ENCODE measurements at regions not wholly inside any gene's neighbourhood (a gene's known extent, or its start where the extent isn't known, plus 50 kb on each side); places are given as distances from the start of the nearest gene placed in this dataset.

- ChIA-PET POLR2A (no interaction called here), CTCF (interaction anchor here (0.6 to 0.7 kb wide), 2 partner anchors 82 to 867 kb away, joined by 3 to 4 read pairs; no protein-coding TSS in a partner anchor)
- no peaks in the 10 kb centered on the region for H3K4me1 ChIP-seq (ENCODE audit: control insufficient read depth, insufficient read depth, low read length)
- H3K36me3 ChIP-seq (ENCODE audit: control insufficient read depth in 2 of 2, insufficient read depth in 1 of 2, low read length in 2 of 2) = no peaks in the 10 kb centered on the region
- H3K4me3 ChIP-seq (ENCODE audit: low read depth, low read length) = no peak overlapping the region
- H3K27ac ChIP-seq (ENCODE audit: extremely low read depth, low read depth, low read length) = no peak overlapping the region
- no peaks in the 10 kb centered on the region for H3K9me3 ChIP-seq (ENCODE audit: control insufficient read depth, insufficient read depth, low read depth, low read length)
- no peak for TF ChIP-seq ZNF341 (tag by site-specific recombination; IDR thresholded peaks at IDR 0.05; ENCODE audit: low read depth)
- no peak for TF ChIP-seq ZNF280D (tag by site-specific recombination; IDR thresholded peaks at IDR 0.05)
- no peak for TF ChIP-seq TCF7L2 (IDR thresholded peaks at IDR 0.05; ENCODE audit: borderline replicate concordance, low read depth, low read length)
- TF ChIP-seq ZBTB1 (tag by site-specific recombination; IDR thresholded peaks at IDR 0.05) = no peak
- TF ChIP-seq ZSCAN5A (tag by site-specific recombination; IDR thresholded peaks at IDR 0.05) = no peak
- TF ChIP-seq ZNF555 (tag by site-specific recombination; conservative IDR thresholded peaks at IDR 0.05) = no peak
- TF ChIP-seq ZNF473 (tag by site-specific recombination; IDR thresholded peaks at IDR 0.05) = no peak
- TF ChIP-seq ZNF654 (tag by site-specific recombination; IDR thresholded peaks at IDR 0.05; ENCODE audit: low read depth) = no peak
- no peak for TF ChIP-seq ZNF155 (tag by site-specific recombination; IDR thresholded peaks at IDR 0.05)
- no peak for TF ChIP-seq ZNF600 (tag by site-specific recombination; IDR thresholded peaks at IDR 0.05)
- TF ChIP-seq ZXDB (tag by site-specific recombination; IDR thresholded peaks at IDR 0.05) = no peak
- TF ChIP-seq ZNF239 (tag by site-specific recombination; IDR thresholded peaks at IDR 0.05) = no peak
- no peak for TF ChIP-seq ZNF426 (tag by site-specific recombination; IDR thresholded peaks at IDR 0.05)
- no peak for TF ChIP-seq ZNF48 (tag by site-specific recombination; IDR thresholded peaks at IDR 0.05)
- TF ChIP-seq KLF9 (tag by site-specific recombination; IDR thresholded peaks at IDR 0.05; ENCODE audit: low read depth) = no peak
- TF ChIP-seq ZIC2 (tag by site-specific recombination; IDR thresholded peaks at IDR 0.05) = no peak
- no peak for TF ChIP-seq ZNF140 (tag by site-specific recombination; IDR thresholded peaks at IDR 0.05)
- TF ChIP-seq ZNF37A (tag by site-specific recombination; IDR thresholded peaks at IDR 0.05) = no peak
- TF ChIP-seq ZNF18 (tag by site-specific recombination; IDR thresholded peaks at IDR 0.05) = no peak
These were observed 156.9 kb upstream of the TTC29 start for GRCh38 chr4:147102596-147102995.

GRCh38 chr4:147103403-147103946 is 157.8 kb upstream of the TTC29 start:
- CTCF ChIA-PET = interaction anchor here (0.6 to 0.7 kb wide), 2 partner anchors 81 to 868 kb away, joined by 3 to 4 read pairs; no protein-coding TSS in a partner anchor
- Histone ChIP-seq H3K4me1 (ENCODE audit: control insufficient read depth, insufficient read depth, low read length) (no peaks in the 10 kb centered on the region), H3K36me3 (ENCODE audit: control insufficient read depth in 2 of 2, insufficient read depth in 1 of 2, low read length in 2 of 2) (no peaks in the 10 kb centered on the region), H3K4me3 (ENCODE audit: low read depth, low read length) (no peak overlapping the region), H3K27ac (ENCODE audit: extremely low read depth, low read depth, low read length) (no peak overlapping the region), H3K9me3 (ENCODE audit: control insufficient read depth, insufficient read depth, low read depth, low read length) (no peaks in the 10 kb centered on the region)
- POLR2A ChIA-PET = no interaction called here
- no peak for TF ChIP-seq REST (tag by site-specific recombination; IDR thresholded peaks at IDR 0.05)
- TF ChIP-seq ZNF692 (tag by site-specific recombination; IDR thresholded peaks at IDR 0.05) = no peak
- TF ChIP-seq ZNF175 (tag by site-specific recombination; IDR thresholded peaks at IDR 0.05) = no peak
- TF ChIP-seq ZNF23 (tag by site-specific recombination; IDR thresholded peaks at IDR 0.05; ENCODE audit: borderline replicate concordance) = no peak
- no peak for TF ChIP-seq ZNF266 (tag by site-specific recombination; IDR thresholded peaks at IDR 0.05; ENCODE audit: low read depth)
- TF ChIP-seq ZFP41 (tag by site-specific recombination; IDR thresholded peaks at IDR 0.05; ENCODE audit: borderline replicate concordance) = no peak
- no peak for TF ChIP-seq ZNF184 (tag by site-specific recombination; IDR thresholded peaks at IDR 0.05)

All from HEK293 (cell line).